Neural progenitor cell (in vitro differentiated cells): ENCODE measurements at regions not wholly inside any gene's neighbourhood (a gene's known extent, or its start where the extent isn't known, plus 50 kb on each side); places are given as distances from the start of the nearest gene placed in this dataset.
A peak's percentile ranks its signal among the peaks of the same experiment; 100 is the strongest.

Source experiments
- DNase-seq: peaks from one replicate; pipeline ENCODE4 v3.0.0-alpha.2; 2016; ENCODE audit warnings: low spot score
- H2AFZ ChIP-seq: fragments of 200-600 bp; sonication (generic); replicated peaks from 2 replicates; pipeline ENCODE4 v1.6.1; 2016; ENCODE audit warnings: antibody characterized with exemption
- H3F3A ChIP-seq: fragments of 200-600 bp; sonication (generic); 2 replicates; pipeline ENCODE4 v1.6.1; 2016; ENCODE audit warnings: antibody characterized with exemption, low read depth
- H3K27ac ChIP-seq: fragments of 200-600 bp; sonication (generic); 2 replicates; pipeline ENCODE4 v1.5.1; 2016; ENCODE audit warnings: mild to moderate bottlenecking
- H3K27me3 ChIP-seq: fragments of 200-600 bp; sonication (generic); 2 replicates; pipeline ENCODE4 v1.6.1; 2016; ENCODE audit warnings: mild to moderate bottlenecking, moderate library complexity
- H3K36me3 ChIP-seq: fragments of 200-600 bp; sonication (generic); 2 replicates; pipeline ENCODE4 v1.5.1; 2016
- H3K4me1 ChIP-seq: fragments of 200-600 bp; sonication (generic); 2 replicates; pipeline ENCODE4 v1.6.1; 2016; ENCODE audit warnings: mixed run types
- H3K4me2 ChIP-seq: fragments of 200-600 bp; sonication (generic); 2 replicates; pipeline ENCODE4 v1.6.1; 2016
- H3K4me3 ChIP-seq: fragments of 200-600 bp; sonication (generic); 2 replicates; pipeline ENCODE4 v1.5.1; 2016
- H3K79me2 ChIP-seq: fragments of 200-600 bp; sonication (generic); 2 replicates; pipeline ENCODE4 v1.6.1; 2016; ENCODE audit warnings: low read depth
- H3K9ac ChIP-seq: fragments of 200-600 bp; sonication (generic); 2 replicates; pipeline ENCODE4 v1.6.1; 2016
- H3K9me3 ChIP-seq: fragments of 200-600 bp; sonication (generic); 2 replicates; pipeline ENCODE4 v1.5.1; 2016; ENCODE audit warnings: low read depth
- H4K20me1 ChIP-seq: fragments of 200-600 bp; sonication (generic); 2 replicates; pipeline ENCODE4 v1.6.1; 2016; ENCODE audit warnings: low read depth
- H3K27ac Mint-ChIP-seq: 3 replicates; pipeline ENCODE4 v1.8.0; 2021; ENCODE audit warnings: mixed read lengths
- H3K27me3 Mint-ChIP-seq: 2 replicates; pipeline ENCODE4 v1.8.0; 2022; ENCODE audit warnings: low read depth, mild to moderate bottlenecking, inconsistent platforms, moderate library complexity, mixed read lengths; ENCODE audit not compliant: insufficient read depth
- H3K36me3 Mint-ChIP-seq: 3 replicates; pipeline ENCODE4 v1.8.0; 2021; ENCODE audit warnings: mixed read lengths
- H3K4me1 Mint-ChIP-seq: 3 replicates; pipeline ENCODE4 v1.8.0; 2021; ENCODE audit warnings: mixed read lengths
- H3K4me3 Mint-ChIP-seq: 3 replicates; pipeline ENCODE4 v1.8.0; 2021; ENCODE audit warnings: mild to moderate bottlenecking, moderate library complexity, mixed read lengths
- H3K9me3 Mint-ChIP-seq: 3 replicates; pipeline ENCODE4 v1.8.0; 2020; ENCODE audit warnings: mixed read lengths
- CTCF ChIP-seq: fragments of 200-600 bp; sonication (generic); IDR thresholded peaks from 2 replicates; pipeline ENCODE4 v1.5.1; 2017; ENCODE audit warnings: antibody characterized with exemption, mild to moderate bottlenecking
- EZH2 ChIP-seq: fragments of 200-600 bp; sonication (generic); IDR thresholded peaks from 2 replicates; pipeline ENCODE4 v1.6.1; 2017; ENCODE audit warnings: antibody characterized with exemption, mild to moderate bottlenecking, moderate library complexity
- EZH2phosphoT487 ChIP-seq: fragments of 200-600 bp; sonication (generic); IDR thresholded peaks from 2 replicates; pipeline ENCODE4 v1.6.1; 2017; ENCODE audit warnings: antibody characterized with exemption

DNA sequence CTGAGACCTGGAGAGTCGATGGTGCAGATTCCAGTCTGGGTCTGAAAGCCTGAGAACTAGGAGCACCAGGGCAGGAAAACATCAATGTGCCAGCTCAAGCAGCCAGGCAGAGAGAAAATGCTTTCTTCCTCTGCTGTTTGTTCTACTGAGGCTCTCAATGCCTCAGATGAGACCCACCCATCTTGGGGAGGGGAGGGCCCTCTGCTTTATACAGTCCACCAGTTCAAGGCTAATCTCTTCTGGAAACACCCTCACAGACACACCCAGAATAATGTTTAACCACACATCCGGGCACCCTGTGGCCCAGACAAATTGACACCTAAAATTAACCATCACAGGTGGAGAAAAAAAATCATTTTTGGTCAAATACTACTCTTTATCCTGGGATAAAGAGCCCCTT, 89.3 kb upstream of the SLC22A23 start:
- Histone ChIP-seq H3K79me2 (no peaks in the 10 kb centered on the region), H3K27ac (no peak overlapping the region), H3K36me3 (no peaks in the 10 kb centered on the region), H3K9me3 (no peaks in the 10 kb centered on the region), H3K27me3 (no peaks in the 10 kb centered on the region), H2AFZ (no peak overlapping the region), H4K20me1 (no peaks in the 10 kb centered on the region), H3K4me2 (no peak overlapping the region), H3K4me1 (peaks cover 8% of the 10 kb centered on the region), H3F3A (peaks cover 7% of the 10 kb centered on the region), H3K9ac (no peak overlapping the region), H3K4me3 (no peak overlapping the region)
- peaks cover 7% of the 10 kb centered on the region for H3K27me3 Mint-ChIP-seq
- no peaks in the 10 kb centered on the region for H3K36me3 Mint-ChIP-seq
- H3K27ac Mint-ChIP-seq, result no peak overlapping the region
- H3K4me3 Mint-ChIP-seq, result no peak overlapping the region
- DNase-seq, result no peak
- peaks cover 12% of the 10 kb centered on the region for H3K4me1 Mint-ChIP-seq
- no peak for TF ChIP-seq EZH2
- TF ChIP-seq EZH2phosphoT487, result no peak
- no peak for TF ChIP-seq CTCF
- peaks cover 11% of the 10 kb centered on the region for H3K9me3 Mint-ChIP-seq

DNA sequence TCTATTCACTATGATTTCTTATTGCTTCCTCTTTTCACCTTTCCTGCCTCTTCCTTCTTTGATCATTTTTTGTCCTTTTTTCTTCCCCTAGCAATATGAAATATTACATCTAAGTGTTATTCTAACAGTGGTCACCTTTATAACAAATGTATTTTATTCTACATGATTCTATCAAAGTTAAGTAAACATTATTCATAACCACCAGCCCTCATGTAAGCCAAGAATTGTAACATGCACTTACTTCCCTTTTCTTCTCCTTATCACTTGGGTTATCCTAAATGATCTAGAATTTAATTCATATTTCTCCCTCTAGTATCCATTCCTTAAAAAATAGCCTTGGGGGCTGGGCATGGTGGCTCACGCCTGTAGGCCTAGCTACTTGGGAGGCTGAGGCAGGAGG, 88.3 kb upstream of the SLC22A23 start:
- DNase-seq, result no peak
- no peak overlapping the region for H3K4me3 Mint-ChIP-seq
- H3K9me3 ChIP-seq, result no peaks in the 10 kb centered on the region
- peaks cover 7% of the 10 kb centered on the region for H3K27me3 Mint-ChIP-seq
- no peaks in the 10 kb centered on the region for H3K36me3 Mint-ChIP-seq
- no peak for TF ChIP-seq CTCF
- no peak for TF ChIP-seq EZH2phosphoT487
- no peak for TF ChIP-seq EZH2
- no peak overlapping the region for H3K27ac Mint-ChIP-seq
- no peaks in the 10 kb centered on the region for H3K27me3 ChIP-seq
- H3K79me2 ChIP-seq, result no peaks in the 10 kb centered on the region
- peaks cover 8% of the 10 kb centered on the region for H3K9me3 Mint-ChIP-seq
- peaks cover 14% of the 10 kb centered on the region for H3K4me1 ChIP-seq
- no peak overlapping the region for H2AFZ ChIP-seq
- no peak overlapping the region for H3K9ac ChIP-seq
- H3F3A ChIP-seq, result peaks cover 12% of the 10 kb centered on the region
- no peak overlapping the region for H3K4me2 ChIP-seq
- no peaks in the 10 kb centered on the region for H3K36me3 ChIP-seq
- no peak overlapping the region for H3K4me3 ChIP-seq
- peaks cover 13% of the 10 kb centered on the region for H3K4me1 Mint-ChIP-seq
- H3K27ac ChIP-seq, result no peak overlapping the region
- H4K20me1 ChIP-seq, result no peaks in the 10 kb centered on the region

- no peaks in the 10 kb centered on the region for H3K27me3 ChIP-seq
- peak overlapping the region; percentile 42 for H2AFZ ChIP-seq
- no peak overlapping the region for H3K4me2 ChIP-seq
- no peaks in the 10 kb centered on the region for H3K9me3 ChIP-seq
- H3F3A ChIP-seq, result peaks cover 12% of the 10 kb centered on the region
- TF ChIP-seq CTCF (no peak), EZH2 (no peak), EZH2phosphoT487 (no peak)
- Mint-ChIP-seq H3K27me3 (peaks cover 6% of the 10 kb centered on the region), H3K4me1 (peaks cover 20% of the 10 kb centered on the region), H3K4me3 (no peak overlapping the region), H3K9me3 (no peaks in the 10 kb centered on the region), H3K36me3 (no peaks in the 10 kb centered on the region), H3K27ac (no peak overlapping the region)
- no peaks in the 10 kb centered on the region for H4K20me1 ChIP-seq
- H3K9ac ChIP-seq, result no peak overlapping the region
- H3K79me2 ChIP-seq, result no peaks in the 10 kb centered on the region
- H3K36me3 ChIP-seq, result no peaks in the 10 kb centered on the region
- H3K27ac ChIP-seq, result no peak overlapping the region
- H3K4me1 ChIP-seq, result peaks cover 14% of the 10 kb centered on the region
- DNase-seq, result no peak
- H3K4me3 ChIP-seq, result no peak overlapping the region
Observed at GRCh38 chr6:3542032-3542640, 85.3 kb upstream of the SLC22A23 start.
